Cardiac septum (tissue), 1 donor: ENCODE measurements at regions not wholly inside any gene's neighbourhood (a gene's known extent, or its start where the extent isn't known, plus 50 kb on each side); places are given as distances from the start of the nearest gene placed in this dataset.

ENCODE experiments used
- DNase-seq: peaks from one replicate; pipeline ENCODE4 v3.0.0-alpha.2; 2020; ENCODE audit warnings: low spot score
- intact Hi-C: fragments of 100-400 bp; cut with DNase I; formaldehyde crosslinking; loops from one replicate; pipeline ENCODE4 v1.14.0; 2022
- donor health status: DM: no; HTN: no; CAD: no.

- intact Hi-C loops, result no loop called here
- no peak for DNase-seq
Measured at GRCh38 chr4:110826656-110827055, 203.8 kb upstream of the PITX2 start.

DNA sequence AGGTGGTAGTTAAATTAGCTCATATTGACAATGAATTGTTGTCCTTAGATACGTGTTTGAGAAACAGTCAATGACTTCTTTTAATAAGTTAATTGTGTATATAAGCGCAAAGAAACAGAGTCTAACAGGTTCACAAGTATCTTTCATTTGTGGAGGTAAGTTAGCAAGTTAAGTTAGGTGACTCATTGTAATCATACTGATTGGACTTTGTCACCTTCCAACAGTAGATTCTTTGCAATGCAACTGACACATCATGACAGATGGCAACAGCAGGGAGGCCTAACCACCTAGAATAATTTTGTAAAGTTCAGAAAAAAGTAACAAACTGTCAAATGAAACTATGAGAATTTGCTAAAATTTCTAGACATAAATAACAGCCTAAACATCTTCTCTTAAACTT, 207.6 kb upstream of the PITX2 start:
- intact Hi-C loops, result no loop called here
- no peak for DNase-seq

DNA sequence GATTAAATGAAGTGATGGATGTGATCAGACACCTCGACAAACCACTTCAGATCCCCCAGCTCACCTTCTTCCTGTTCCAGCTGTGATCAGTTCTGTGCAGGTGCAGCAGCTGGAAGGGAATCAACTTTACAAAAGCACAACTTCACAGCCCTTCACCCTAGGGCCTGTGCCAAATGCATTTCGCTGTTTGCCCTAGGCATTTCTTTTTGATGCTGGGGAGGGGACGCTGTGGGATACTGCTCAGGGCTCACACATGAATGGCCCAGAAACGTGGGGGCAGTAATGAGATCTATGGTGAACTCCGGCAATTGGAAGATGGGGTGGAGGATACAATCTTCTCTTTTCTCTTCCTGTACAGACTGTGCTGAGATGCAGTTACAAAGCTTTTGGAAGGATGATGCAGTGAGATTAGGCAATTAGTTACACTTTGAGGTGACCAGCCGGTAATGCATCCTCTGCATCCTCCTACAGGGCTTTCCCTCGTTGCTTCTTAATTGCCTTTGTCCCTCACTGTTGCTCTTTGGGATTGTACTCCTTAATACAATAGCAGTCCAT, 215.1 kb upstream of the PITX2 start:
- no peak for DNase-seq
- intact Hi-C loops, result no loop called here

GRCh38 chr4:110840221-110840654, 217.4 kb upstream of the PITX2 start:
- intact Hi-C loops, result no loop called here
- DNase-seq, result no peak

GRCh38 chr4:110848787-110849186, 225.9 kb upstream of the PITX2 start:
- intact Hi-C loops, result no loop called here
- DNase-seq, result no peak

- intact Hi-C loops, result no loop called here
- no peak for DNase-seq
Measured at GRCh38 chr4:110849461-110849860, 226.6 kb upstream of the PITX2 start.

DNA sequence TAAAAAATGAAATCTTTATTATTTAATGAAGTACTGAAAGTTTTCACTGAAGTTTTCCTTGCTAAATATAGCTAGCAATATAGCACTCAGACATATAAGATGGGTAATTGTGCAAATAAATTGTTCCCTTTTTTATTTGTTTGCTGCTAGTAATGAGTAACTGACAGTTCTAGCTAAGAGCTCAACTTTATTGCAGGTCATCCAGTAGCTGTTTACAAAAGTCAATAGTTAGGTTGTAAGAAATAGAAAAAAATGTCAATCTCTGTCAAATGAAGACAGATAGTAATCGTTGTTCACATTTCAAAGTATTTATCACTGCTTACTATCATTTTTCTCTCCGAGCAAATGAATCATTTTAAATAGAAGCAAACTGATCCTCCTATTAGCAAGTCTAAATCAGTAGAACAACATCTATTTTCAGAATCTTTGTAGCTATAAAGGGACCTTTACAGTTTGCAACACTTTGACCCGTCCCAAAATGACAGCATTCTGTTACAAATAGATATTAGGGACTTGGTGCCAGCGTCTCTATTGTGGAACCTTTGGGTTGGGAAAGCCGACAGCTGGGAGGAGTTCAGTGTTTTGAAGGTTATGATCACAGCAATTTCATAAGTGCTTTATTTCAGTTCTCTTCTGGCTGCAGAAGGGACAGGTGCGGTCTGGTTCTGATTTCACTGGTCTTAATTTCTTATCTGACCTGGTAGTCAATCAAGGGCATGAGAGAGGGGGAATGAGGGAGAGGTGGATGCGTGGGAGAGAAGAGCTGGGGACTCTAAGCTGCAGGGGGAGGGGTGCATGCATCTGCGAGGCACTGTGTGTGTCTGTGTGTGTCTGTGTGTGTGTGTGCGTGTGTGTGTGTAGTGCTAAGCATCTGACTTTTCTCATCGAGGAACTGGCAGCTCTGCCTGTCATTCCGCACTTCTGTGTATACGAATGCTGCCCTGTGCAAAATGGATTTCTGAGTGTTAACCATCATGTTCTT, 227.9 kb upstream of the PITX2 start:
- no peak for DNase-seq
- intact Hi-C loops, result no loop called here

DNA sequence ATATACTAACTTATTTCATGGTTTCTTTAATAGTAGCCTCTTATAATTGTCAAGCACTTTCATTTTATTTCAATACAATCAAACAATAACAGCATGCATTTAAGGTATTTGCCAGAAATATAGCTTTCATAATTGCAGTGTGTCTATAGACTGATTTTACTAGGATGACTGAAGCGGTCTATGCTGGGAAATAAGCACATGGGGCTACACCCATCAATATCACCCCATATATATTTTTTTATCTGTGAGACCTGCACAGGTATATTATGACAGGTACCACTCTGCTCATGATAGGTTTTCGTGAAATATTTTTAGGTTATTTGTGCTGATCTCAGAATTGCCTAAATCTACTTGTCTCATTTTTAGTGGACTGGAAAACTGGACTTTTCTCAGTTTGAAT, 229.1 kb upstream of the PITX2 start:
- DNase-seq, result no peak
- intact Hi-C loops, result no loop called here

GRCh38 chr4:110852793-110853192, 229.9 kb upstream of the PITX2 start:
- DNase-seq, result no peak
- intact Hi-C loops, result no loop called here

- DNase-seq, result no peak
- intact Hi-C loops, result no loop called here
Measured at GRCh38 chr4:110853242-110853641, 230.4 kb upstream of the PITX2 start.

DNA sequence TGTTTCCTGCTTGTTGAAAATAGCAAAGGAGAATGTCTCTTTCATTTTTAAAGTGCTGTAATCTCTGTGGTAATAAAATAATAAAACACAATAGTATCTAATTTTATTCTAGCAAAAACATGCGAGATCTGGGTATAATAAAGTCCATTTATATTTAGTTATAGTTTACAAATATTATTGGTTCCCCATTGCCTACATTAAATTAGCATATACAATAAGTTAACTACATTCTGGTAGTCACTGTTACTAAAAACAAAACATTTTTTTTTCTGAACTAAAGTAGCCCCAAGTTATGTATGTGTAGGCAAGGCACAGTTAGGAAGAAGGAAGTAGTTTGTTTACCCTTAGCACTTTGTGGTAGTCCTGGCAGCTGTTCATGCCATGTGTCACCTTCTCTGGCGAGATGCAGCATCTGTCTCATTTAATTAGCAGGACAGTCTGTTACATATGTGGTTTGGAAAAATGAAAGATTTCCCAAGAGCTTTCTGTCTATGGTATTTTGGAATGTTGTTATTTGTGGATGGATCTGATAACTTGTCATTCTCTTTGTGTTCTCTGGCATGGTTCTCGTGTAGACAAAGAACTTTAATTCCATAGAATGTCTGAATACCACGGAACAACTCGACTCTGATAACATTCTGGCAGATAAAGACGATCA, 231.3 kb upstream of the PITX2 start:
- no peak for DNase-seq
- intact Hi-C loops, result no loop called here

- intact Hi-C loops, result no loop called here
- DNase-seq, result no peak
Measured at GRCh38 chr4:110860125-110860524, 237.2 kb upstream of the PITX2 start.

- DNase-seq, result no peak
- intact Hi-C loops, result no loop called here
Measured at GRCh38 chr4:110860901-110861300, 238.0 kb upstream of the PITX2 start.

DNA sequence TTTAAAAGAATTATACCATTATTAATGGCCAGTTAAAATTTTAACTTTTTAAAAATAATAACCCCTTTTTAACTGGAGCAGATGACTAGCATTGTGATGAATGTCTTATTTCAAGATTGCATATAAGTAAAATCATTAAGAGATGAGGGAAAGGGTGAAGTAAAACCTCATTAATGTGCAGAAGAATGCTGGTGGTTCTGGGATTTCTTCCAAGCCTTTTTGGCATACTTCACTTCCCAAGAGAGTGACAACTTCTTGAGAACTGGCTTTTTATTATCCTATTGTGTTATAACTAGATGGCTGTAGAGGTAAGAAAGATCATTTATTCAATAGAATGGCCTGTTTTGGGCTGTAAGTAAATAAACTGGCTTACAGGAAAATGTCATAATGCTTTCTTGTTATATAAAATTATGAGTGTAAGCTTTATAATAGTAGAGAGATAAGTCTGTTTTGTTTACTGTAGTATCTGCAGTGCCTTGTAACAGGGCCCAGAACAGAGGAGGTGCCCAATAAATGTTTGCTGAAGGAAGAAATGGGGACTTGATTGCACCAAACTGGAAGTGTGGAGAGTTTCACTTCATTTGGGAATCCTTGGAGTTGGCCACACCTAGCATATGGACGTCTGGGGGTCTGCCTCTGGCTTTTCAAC, 242.9 kb upstream of the PITX2 start:
- no peak for DNase-seq
- intact Hi-C loops, result no loop called here

GRCh38 chr4:110867251-110867960, 244.5 kb upstream of the PITX2 start:
- no peak for DNase-seq
- intact Hi-C loops, result no loop called here

- intact Hi-C loops, result no loop called here
Measured at GRCh38 chr4:110867981-110868720, 245.3 kb upstream of the PITX2 start.

GRCh38 chr4:110869114-110869513, 246.2 kb upstream of the PITX2 start:
- DNase-seq, result no peak
- intact Hi-C loops, result no loop called here

More at GRCh38 chr4:110867981-110868720, 245.3 kb upstream of the PITX2 start:
- DNase-seq, result no peak

- no peak for DNase-seq
- intact Hi-C loops, result no loop called here
Measured at GRCh38 chr4:110869862-110870572, 247.1 kb upstream of the PITX2 start.
